ENCODE measurements at regions not wholly inside any gene's neighbourhood (a gene's known extent, or its start where the extent isn't known, plus 50 kb on each side); places are given as distances from the start of the nearest gene placed in this dataset.

DNA sequence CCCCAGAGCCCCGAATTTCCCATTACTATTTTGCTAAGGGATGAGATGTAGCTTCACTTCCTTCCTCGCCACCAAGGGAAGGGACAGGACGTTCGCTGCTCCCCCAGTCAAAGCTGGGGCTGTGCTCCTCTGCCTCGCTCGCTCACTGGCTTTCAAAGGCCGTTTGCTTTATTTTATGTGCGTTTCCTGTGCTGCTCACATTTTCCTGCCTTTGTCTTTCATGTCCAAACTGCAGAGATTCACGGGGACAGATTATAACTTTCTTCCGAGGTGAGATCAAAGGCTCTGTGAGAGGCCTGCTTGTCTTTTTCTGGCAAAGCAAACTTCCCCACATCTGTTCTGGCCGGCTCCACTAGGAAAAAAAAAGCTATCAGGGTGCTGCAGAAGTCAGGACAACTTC lies 76.0 kb upstream of the FZD10 start:
- H3K27me3 ChIP-seq (ENCODE audit: control insufficient read depth in 4 of 4, insufficient read depth in 4 of 4, low read length in 3 of 4) = no peaks in the 10 kb centered on the region
- no peak overlapping the region for H3K9ac ChIP-seq (ENCODE audit: low read depth in 1 of 2, low read length in 2 of 2)
- WGBS = 34% methylated on average over 11 of the region's 11 CpGs
- H3K4me3 ChIP-seq (ENCODE audit: low read depth in 1 of 3, low read length in 3 of 3) = no peak overlapping the region
- no peaks in the 10 kb centered on the region for H3K4me1 ChIP-seq (ENCODE audit: control insufficient read depth in 4 of 4, insufficient read depth in 4 of 4, low read length in 3 of 4)
- no peaks in the 10 kb centered on the region for H3K9me3 ChIP-seq (ENCODE audit: control insufficient read depth in 4 of 4, low read length in 3 of 4)
- no peaks in the 10 kb centered on the region for H3K36me3 ChIP-seq (ENCODE audit: control insufficient read depth in 4 of 4, insufficient read depth in 3 of 4, low read depth in 1 of 4, low read length in 3 of 4)
- TF ChIP-seq RXRA (IDR thresholded peaks at IDR 0.05) (no peak), NR2F2 (IDR thresholded peaks at IDR 0.05) (no peak), HNF4G (IDR thresholded peaks at IDR 0.05) (no peak), REST (IDR thresholded peaks at IDR 0.05) (no peak), TAF1 (conservative IDR thresholded peaks at IDR 0.05) (no peak), GABPA (IDR thresholded peaks at IDR 0.05 in 1 of 2, conservative IDR thresholded peaks at IDR 0.05 in 1 of 2) (no peak), ZBTB33 (IDR thresholded peaks at IDR 0.05) (no peak), ATF3 (IDR thresholded peaks at IDR 0.05) (no peak), YY1 (IDR thresholded peaks at IDR 0.05) (no peak)
- no peak overlapping the region for H3K27ac ChIP-seq (ENCODE audit: low read depth in 1 of 2, low read length in 2 of 2)
- DNase-seq (ENCODE audit: low spot score) = no peak

GRCh38 chr12:130086797-130087196 lies 75.5 kb upstream of the FZD10 start:
- 26% methylated on average over 8 of the region's 8 CpGs for WGBS
- DNase-seq (ENCODE audit: low spot score) = no peak

More at GRCh38 chr12:130086797-130087196, 75.5 kb upstream of the FZD10 start:
- no peak overlapping the region for H3K27ac ChIP-seq (ENCODE audit: low read depth in 1 of 2, low read length in 2 of 2)
- no peaks in the 10 kb centered on the region for H3K4me1 ChIP-seq (ENCODE audit: control insufficient read depth in 4 of 4, insufficient read depth in 4 of 4, low read length in 3 of 4)
- H3K4me3 ChIP-seq (ENCODE audit: low read depth in 1 of 3, low read length in 3 of 3) = no peak overlapping the region
- no peaks in the 10 kb centered on the region for H3K9me3 ChIP-seq (ENCODE audit: control insufficient read depth in 4 of 4, low read length in 3 of 4)
- no peak overlapping the region for H3K9ac ChIP-seq (ENCODE audit: low read depth in 1 of 2, low read length in 2 of 2)
- no peaks in the 10 kb centered on the region for H3K36me3 ChIP-seq (ENCODE audit: control insufficient read depth in 4 of 4, insufficient read depth in 3 of 4, low read depth in 1 of 4, low read length in 3 of 4)
- TF ChIP-seq GABPA (IDR thresholded peaks at IDR 0.05 in 1 of 2, conservative IDR thresholded peaks at IDR 0.05 in 1 of 2) (no peak), SP1 (IDR thresholded peaks at IDR 0.05) (no peak), NR2F2 (IDR thresholded peaks at IDR 0.05) (no peak), RXRA (IDR thresholded peaks at IDR 0.05) (no peak), CTCF (IDR thresholded peaks at IDR 0.05; ENCODE audit: low read depth, low read length, missing input control) (no peak), EGR1 (IDR thresholded peaks at IDR 0.05; ENCODE audit: low read depth in 2 of 2) (no peak), FOXA2 (IDR thresholded peaks at IDR 0.05) (no peak), TAF1 (conservative IDR thresholded peaks at IDR 0.05) (no peak), REST (IDR thresholded peaks at IDR 0.05) (no peak), HNF4G (IDR thresholded peaks at IDR 0.05) (no peak), RAD21 (IDR thresholded peaks at IDR 0.05) (no peak), FOXA1 (IDR thresholded peaks at IDR 0.05) (no peak), ZBTB33 (IDR thresholded peaks at IDR 0.05) (no peak), JUND (IDR thresholded peaks at IDR 0.05) (no peak), YY1 (IDR thresholded peaks at IDR 0.05) (no peak), HNF4A (conservative IDR thresholded peaks at IDR 0.05) (no peak), ATF3 (IDR thresholded peaks at IDR 0.05) (no peak), MAX (IDR thresholded peaks at IDR 0.05) (no peak)
- no peaks in the 10 kb centered on the region for H3K27me3 ChIP-seq (ENCODE audit: control insufficient read depth in 4 of 4, insufficient read depth in 4 of 4, low read length in 3 of 4)

All from liver (tissue), 8 donors.